MM.1S (cell line): ENCODE measurements at regions not wholly inside any gene's neighbourhood (a gene's known extent, or its start where the extent isn't known, plus 50 kb on each side); places are given as distances from the start of the nearest gene placed in this dataset.
"Not testable (repeated sequence)": the region's sequence is repeated elsewhere in the genome, so short reads cannot be mapped to it uniquely, and the experiment has no call there.

ENCODE experiments used
- DNase-seq: peaks from one replicate; pipeline ENCODE4 v3.0.0-alpha.2; 2015
- H2AFZ ChIP-seq: fragments of 300-600 bp; sonication (generic); 2 replicates; pipeline ENCODE4 v1.6.0; 2016; ENCODE audit warnings: antibody characterized with exemption, low read length
- H3F3A ChIP-seq: fragments of 300-600 bp; sonication (generic); 2 replicates; pipeline ENCODE4 v1.6.1; 2016; ENCODE audit warnings: mild to moderate bottlenecking, antibody characterized with exemption, low read length, moderate library complexity, mixed read lengths; ENCODE audit not compliant: insufficient read depth
- H3K27ac ChIP-seq: fragments of 300-600 bp; sonication (generic); 2 replicates; pipeline ENCODE4 v1.5.1; 2016; ENCODE audit warnings: mild to moderate bottlenecking, low read length
- H3K27me3 ChIP-seq: fragments of 300-600 bp; sonication (generic); replicated peaks from 2 replicates; pipeline ENCODE4 v1.6.0; 2016; ENCODE audit warnings: low read length; ENCODE audit not compliant: insufficient read depth
- H3K36me3 ChIP-seq: fragments of 300-600 bp; sonication (generic); replicated peaks from 2 replicates; pipeline ENCODE4 v1.6.1; 2016; ENCODE audit warnings: mild to moderate bottlenecking, low read length, mixed read lengths; ENCODE audit not compliant: insufficient read depth
- H3K4me1 ChIP-seq: fragments of 300-600 bp; sonication (generic); 2 replicates; pipeline ENCODE4 v1.6.1; 2016; ENCODE audit warnings: low read length, mixed read lengths
- H3K4me2 ChIP-seq: fragments of 300-600 bp; sonication (generic); 2 replicates; pipeline ENCODE4 v1.6.0; 2016; ENCODE audit warnings: low read depth, low read length
- H3K4me3 ChIP-seq: fragments of 300-600 bp; sonication (generic); 2 replicates; pipeline ENCODE4 v1.5.1; 2016; ENCODE audit warnings: low read length, mixed read lengths
- H3K79me2 ChIP-seq: fragments of 300-600 bp; sonication (generic); 2 replicates; pipeline ENCODE4 v1.6.1; 2016; ENCODE audit warnings: mixed run types, low read length, mixed read lengths
- H3K9ac ChIP-seq: fragments of 300-600 bp; sonication (generic); 2 replicates; pipeline ENCODE4 v1.6.1; 2016; ENCODE audit warnings: low read length, mixed read lengths
- H3K9me2 ChIP-seq: fragments of 300-600 bp; sonication (generic); replicated peaks from 2 replicates; pipeline ENCODE4 v1.6.1; 2016; ENCODE audit warnings: mild to moderate bottlenecking, low read length, mixed read lengths; ENCODE audit not compliant: insufficient read depth
- H3K9me3 ChIP-seq: fragments of 300-600 bp; sonication (generic); replicated peaks from 2 replicates; pipeline ENCODE4 v1.6.1; 2016; ENCODE audit warnings: mild to moderate bottlenecking, low read length, mixed read lengths; ENCODE audit not compliant: insufficient read depth
- H4K20me1 ChIP-seq: fragments of 300-600 bp; sonication (generic); 2 replicates; pipeline ENCODE4 v1.6.1; 2016; ENCODE audit warnings: mild to moderate bottlenecking, low read length, moderate library complexity, mixed read lengths; ENCODE audit not compliant: insufficient read depth
- CTCF ChIP-seq: fragments of 300-600 bp; sonication (generic); IDR thresholded peaks from 2 replicates; pipeline ENCODE4 v1.5.1; 2016; ENCODE audit warnings: antibody characterized with exemption, low read length, mixed read lengths
- EZH2 ChIP-seq: fragments of 300-600 bp; sonication (generic); optimal IDR thresholded peaks from 2 replicates; pipeline ENCODE3; 2017; ENCODE audit warnings: low read depth, mild to moderate bottlenecking, antibody characterized with exemption, low read length, mixed read lengths
- EZH2phosphoT487 ChIP-seq: fragments of 300-600 bp; sonication (generic); IDR thresholded peaks from 2 replicates; pipeline ENCODE4 v1.6.1; 2018; ENCODE audit warnings: antibody characterized with exemption, low read length

GRCh38 chr10:21385536-21385935, 139.9 kb downstream of the SKIDA1 start:
- no peaks in the 10 kb centered on the region for H3F3A ChIP-seq
- no peaks in the 10 kb centered on the region for H4K20me1 ChIP-seq
- no peaks in the 10 kb centered on the region for H3K4me1 ChIP-seq
- H3K79me2 ChIP-seq, result no peaks in the 10 kb centered on the region
- no peak for TF ChIP-seq EZH2phosphoT487
- TF ChIP-seq EZH2, result no peak
- TF ChIP-seq CTCF, result no peak
- H3K27ac ChIP-seq, result no peak overlapping the region
- no peak overlapping the region for H3K4me3 ChIP-seq
- H3K9me3 ChIP-seq, result no peaks in the 10 kb centered on the region
- no peak overlapping the region for H3K9ac ChIP-seq
- H3K36me3 ChIP-seq, result no peaks in the 10 kb centered on the region
- no peaks in the 10 kb centered on the region for H3K27me3 ChIP-seq
- no peak overlapping the region for H3K4me2 ChIP-seq
- no peak overlapping the region for H2AFZ ChIP-seq
- no peak for DNase-seq
- H3K9me2 ChIP-seq, result no peaks in the 10 kb centered on the region

- Histone ChIP-seq H3K36me3 (no peaks in the 10 kb centered on the region), H4K20me1 (no peaks in the 10 kb centered on the region), H3K27me3 (no peaks in the 10 kb centered on the region), H3K4me2 (peak overlapping the region; percentile 24; the same call in 1 of the 2 replicates), H3K9ac (no peak overlapping the region), H2AFZ (peak overlapping the region; percentile 37; the same call in 1 of the 2 replicates), H3K4me3 (no peak overlapping the region), H3K9me2 (no peaks in the 10 kb centered on the region), H3K4me1 (peaks cover 11% of the 10 kb centered on the region), H3K79me2 (no peaks in the 10 kb centered on the region), H3K9me3 (no peaks in the 10 kb centered on the region), H3K27ac (peak overlapping the region; percentile 21; the same call in 1 of the 2 replicates), H3F3A (peaks cover 13% of the 10 kb centered on the region)
- TF ChIP-seq CTCF (no peak), EZH2 (no peak), EZH2phosphoT487 (no peak)
- DNase-seq, result peak; percentile 78
Observed at GRCh38 chr10:21379143-21379542, 146.3 kb downstream of the SKIDA1 start.

GRCh38 chr10:21375274-21375673, 150.2 kb downstream of the SKIDA1 start:
- H4K20me1 ChIP-seq, result not testable (repeated sequence)

GRCh38 chr10:21373881-21374280, 151.6 kb downstream of the SKIDA1 start:
- not testable (repeated sequence) for DNase-seq, H3K27ac ChIP-seq, H4K20me1 ChIP-seq, H3K79me2 ChIP-seq, H3K9me3 ChIP-seq, H3K9me2 ChIP-seq, H3K27me3 ChIP-seq, H2AFZ ChIP-seq, H3F3A ChIP-seq, H3K4me2 ChIP-seq, H3K9ac ChIP-seq, H3K4me3 ChIP-seq, H3K36me3 ChIP-seq, H3K4me1 ChIP-seq

More at GRCh38 chr10:21375274-21375673, 150.2 kb downstream of the SKIDA1 start:
- Histone ChIP-seq H3K4me1 (peaks cover 11% of the 10 kb centered on the region), H3F3A (peaks cover 13% of the 10 kb centered on the region)
- not testable (repeated sequence) for H3K9me3 ChIP-seq, H3K9ac ChIP-seq, H2AFZ ChIP-seq, H3K79me2 ChIP-seq, H3K27ac ChIP-seq, H3K9me2 ChIP-seq, H3K36me3 ChIP-seq, H3K4me3 ChIP-seq, H3K27me3 ChIP-seq, H3K4me2 ChIP-seq, DNase-seq
